Caki2 (cell line): ENCODE measurements at regions not wholly inside any gene's neighbourhood (a gene's known extent, or its start where the extent isn't known, plus 50 kb on each side); places are given as distances from the start of the nearest gene placed in this dataset.

Source experiments
- DNase-seq: peaks from one replicate; pipeline ENCODE4 v3.0.0-alpha.2; 2015; ENCODE audit warnings: low read depth
- in situ Hi-C: cut with HindIII; loops from 2 replicates; pipeline ENCODE4 v1.10.0; 2016; ENCODE audit warnings: low sequenced_read_pairs, low pct_unique_long_range_greater_than_20kb, mixed read lengths

DNA sequence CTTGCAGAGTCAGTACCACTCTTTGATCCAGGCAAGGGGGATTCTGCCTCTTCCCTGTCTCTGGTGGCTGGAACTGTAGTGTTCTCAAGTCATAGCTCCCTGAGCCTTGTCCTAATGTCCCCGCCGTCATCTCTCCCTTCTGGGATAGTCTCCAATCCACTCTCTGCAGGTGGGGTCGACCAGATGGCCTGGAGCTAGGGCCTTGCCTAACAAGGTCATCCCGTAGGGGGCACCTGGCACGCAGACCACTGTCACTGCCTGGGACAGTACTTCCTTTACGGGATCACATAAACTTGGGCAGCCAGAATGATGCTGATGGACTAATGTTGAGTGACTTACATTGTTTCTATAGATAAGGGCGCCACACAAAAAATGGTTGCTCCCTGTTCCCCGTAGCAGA is 118.9 kb upstream of the SLC22A23 start:
- DNase-seq: no peak
- in situ Hi-C loops: no loop called here

DNA sequence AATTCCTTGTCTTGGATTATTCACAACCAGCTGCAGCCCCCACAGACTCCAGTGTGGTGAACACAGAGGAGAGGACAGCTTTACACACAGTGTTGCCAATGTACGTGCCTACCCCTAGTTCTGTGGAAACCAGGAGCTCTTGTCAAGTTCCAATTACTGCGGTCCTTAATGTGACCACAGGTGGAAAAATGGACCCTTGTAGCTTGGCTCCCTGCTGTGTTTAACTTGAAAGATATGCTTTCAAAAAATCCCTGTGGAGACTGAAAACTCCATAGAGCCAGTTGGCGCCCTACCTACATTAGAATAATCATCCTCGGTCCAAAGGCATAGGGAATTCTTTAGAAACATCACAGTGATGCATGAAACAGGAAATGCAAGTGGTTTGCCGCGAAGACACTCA is 118.3 kb upstream of the SLC22A23 start:
- in situ Hi-C loops: no loop called here
- DNase-seq: no peak

DNA sequence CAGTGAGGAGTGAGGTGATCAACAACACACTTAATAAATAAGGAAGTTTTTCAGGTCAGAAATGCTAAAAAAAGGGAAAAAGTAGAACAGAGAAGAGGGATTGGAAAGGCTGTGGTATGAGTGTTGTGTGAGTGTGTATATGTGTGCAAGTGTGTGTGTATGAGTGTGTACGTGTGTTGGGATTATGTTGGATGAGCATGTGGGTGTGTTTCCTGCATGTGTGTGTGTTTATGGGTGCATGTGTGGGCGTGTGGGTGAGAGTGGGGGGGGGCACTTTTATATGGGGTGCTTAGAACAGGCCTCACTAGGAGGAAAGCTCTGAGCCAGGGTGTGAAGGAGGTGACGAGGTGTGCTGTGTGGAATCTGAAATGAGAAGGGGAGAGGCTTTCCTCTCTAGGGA is 116.8 kb upstream of the SLC22A23 start:
- in situ Hi-C loops: no loop called here
- no peak for DNase-seq

DNA sequence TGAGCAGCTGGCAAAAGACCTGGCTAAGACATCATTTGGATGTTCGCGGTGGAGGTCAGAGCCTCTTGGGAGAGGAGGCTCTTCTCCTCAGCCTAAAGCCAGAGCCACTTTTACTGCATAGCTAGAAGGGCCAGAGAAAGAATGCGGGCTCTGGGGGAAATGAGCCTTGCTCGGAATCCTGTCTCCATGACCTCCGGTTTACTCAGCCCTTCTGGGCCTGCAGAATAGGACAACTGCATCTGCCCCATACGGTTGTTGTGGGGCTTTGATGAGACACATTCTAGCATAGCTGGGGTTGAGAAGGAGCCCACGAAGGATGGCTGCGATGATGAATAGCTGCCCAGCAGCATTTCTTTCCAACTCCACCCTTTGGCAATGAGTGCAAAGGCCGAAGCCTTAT is 115.0 kb upstream of the SLC22A23 start:
- in situ Hi-C loops: no loop called here
- no peak for DNase-seq

DNA sequence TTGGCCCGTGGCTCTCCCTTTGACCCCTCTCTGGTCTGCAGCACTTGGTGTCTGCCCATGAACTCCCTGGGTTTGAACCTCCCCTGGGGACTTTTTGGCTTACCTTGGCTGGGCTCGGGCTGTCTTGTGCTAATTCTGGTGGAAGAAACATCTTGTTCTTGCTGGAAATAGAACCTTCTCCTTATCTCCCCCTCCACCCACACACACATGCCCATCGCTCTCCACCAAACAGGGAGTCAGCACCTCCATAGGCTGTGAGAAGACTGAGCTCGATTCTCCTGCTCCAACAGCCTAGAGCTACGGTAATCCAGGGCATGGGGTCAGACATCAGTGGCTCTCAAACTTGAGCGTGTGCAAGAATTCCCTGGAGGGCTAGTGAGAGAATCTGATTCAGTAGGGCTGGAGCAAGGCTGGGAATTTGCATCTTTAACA is 114.4 kb upstream of the SLC22A23 start:
- in situ Hi-C loops: no loop called here
- no peak for DNase-seq

DNA sequence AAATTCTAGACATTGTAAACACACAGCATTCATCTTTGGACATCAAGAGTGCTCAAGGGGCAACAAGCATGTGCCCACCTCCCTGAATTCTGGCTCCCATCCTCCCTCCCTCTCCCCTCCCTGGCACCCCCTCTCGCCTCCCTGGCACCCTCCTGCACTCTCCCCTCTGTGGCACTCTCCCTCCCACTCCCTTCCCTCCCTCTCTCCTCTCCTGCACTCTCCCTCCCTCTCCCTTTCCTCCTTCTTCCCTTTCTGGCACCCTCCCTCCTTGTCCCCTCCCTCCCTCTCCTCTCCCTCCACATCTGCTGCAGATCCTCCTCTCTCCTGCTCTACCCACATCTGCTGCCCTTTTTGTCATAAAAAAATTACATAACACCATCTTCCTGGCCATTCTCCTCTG is 113.0 kb upstream of the SLC22A23 start:
- no peak for DNase-seq
- in situ Hi-C loops: no loop called here

DNA sequence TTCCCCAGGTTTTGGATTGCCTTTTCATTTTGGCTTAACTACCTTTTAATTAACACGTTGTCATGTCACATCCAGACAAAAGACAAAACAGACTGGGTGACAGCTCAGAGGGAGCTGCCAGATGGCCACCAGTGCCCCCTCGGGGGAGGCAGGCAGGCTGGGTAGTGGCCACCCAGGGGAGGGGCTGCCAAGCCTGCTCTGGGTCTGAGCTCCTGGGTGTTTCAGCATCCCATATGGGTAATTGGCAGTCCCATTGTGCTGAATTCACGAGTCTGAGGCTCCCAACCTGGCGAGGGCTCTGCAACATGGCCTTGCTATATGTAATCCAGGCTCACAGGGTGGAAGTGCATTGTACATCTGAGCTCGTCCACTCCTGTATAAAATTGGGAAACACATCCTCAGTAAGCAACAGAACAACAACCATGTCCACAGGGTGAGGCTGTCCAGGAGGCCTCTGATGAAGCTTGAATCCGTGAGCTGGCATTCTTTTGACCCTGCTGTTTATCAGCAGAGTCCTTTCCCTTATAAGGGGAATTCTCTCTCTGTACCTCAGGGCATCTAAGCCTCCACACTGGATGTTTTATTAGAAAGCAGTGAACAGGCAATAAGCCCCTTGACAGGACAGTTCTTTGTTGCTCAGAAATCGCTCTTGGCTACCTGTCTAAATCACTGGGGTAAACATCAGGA is 111.7 kb upstream of the SLC22A23 start:
- no peak for DNase-seq
- in situ Hi-C loops: no loop called here

DNA sequence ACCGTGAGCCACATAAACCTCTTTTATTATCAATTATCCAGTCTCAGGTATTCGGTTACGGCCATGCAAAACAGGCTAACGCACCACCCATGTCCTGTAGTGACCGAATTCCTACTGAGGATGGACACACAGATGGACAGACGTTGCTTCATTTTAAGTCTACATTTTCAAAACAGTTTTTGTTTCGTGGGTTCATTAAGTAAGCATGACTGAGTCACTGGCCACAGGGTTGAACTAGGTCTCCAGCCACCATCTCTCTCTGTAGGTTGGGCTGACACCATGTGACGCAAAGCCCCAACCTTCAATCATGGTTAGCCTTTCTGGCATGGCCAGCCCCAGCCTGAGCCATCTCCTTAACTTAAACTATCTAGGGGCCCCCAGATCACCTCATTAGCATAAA is 110.0 kb upstream of the SLC22A23 start:
- DNase-seq: no peak
- in situ Hi-C loops: no loop called here

DNA sequence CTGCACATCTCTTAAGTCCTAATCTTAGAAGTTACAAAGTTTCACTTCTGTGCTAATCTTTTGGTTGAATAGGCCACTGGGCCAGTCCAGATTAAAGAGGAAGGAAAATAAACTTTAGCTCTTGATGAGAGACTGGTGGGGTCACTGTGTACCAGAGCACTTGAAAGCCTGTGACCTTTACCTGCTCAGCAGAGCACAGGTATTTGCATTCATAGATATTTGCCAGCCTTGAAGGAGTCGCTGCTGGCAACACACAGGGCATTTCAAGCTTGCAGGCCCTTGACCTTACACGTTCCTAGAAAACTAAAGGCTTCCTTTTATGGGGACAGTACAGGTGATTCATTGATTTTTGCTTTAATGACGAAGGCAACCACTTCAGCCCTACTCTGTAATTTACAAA is 108.4 kb upstream of the SLC22A23 start:
- in situ Hi-C loops: no loop called here
- no peak for DNase-seq

DNA sequence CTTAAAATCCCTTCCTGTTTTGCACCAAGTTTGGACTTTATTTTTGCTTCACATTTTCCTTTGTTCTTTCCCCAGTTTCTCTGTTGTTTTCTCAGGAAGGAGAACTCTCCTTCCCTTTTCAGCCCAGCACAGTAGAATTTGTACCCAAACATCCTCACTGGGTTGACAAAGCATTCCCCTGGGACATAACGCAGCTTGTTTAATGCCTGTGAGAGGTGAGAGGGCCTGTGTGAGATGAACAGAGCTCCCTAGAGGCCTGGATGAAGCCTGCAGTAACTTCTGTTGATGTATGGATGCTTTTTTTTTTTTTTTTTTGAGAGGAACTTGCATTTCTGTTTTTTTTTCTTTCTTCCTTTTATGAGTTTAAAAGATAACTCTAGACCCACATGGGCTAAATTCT is 104.9 kb upstream of the SLC22A23 start:
- no peak for DNase-seq
- in situ Hi-C loops: no loop called here

DNA sequence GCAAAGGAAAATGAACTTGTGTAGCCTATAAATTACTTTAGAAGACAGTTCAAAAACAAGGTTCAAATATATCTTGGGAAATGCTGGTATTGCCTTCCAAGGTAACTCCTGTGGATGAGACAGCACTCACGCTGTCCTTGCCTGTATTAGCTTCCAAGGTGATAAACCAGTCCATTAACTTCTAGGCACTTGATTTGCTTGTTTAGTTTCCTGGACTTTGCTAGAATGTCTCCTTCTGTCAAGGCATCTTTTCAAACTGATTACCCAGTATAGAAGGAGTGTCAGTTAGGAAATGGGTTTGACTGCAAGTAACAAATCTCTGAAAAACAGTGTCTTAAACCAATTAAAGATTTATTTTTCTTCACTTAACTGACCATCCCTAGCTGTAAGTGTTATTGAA is 103.4 kb upstream of the SLC22A23 start:
- in situ Hi-C loops: no loop called here
- no peak for DNase-seq

DNA sequence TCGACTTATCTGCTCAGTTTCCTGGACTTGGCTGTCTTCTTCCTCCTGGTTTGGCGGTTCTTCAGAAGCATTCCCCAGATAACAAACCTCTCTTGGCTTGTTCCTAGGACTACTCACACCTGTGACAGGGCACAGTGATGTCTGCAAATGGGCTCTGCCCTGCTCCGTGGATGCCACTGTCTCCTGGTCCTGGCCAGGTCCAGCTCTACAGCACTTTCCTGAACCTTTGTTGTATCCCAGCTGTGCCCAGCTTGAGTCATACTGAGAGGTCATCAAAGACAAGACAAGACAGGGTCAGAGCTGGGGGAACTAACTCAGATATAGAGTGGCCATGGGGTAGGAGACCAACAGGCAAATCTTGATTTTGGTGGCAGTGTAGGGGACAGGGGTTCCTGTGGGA is 102.7 kb upstream of the SLC22A23 start:
- in situ Hi-C loops: no loop called here
- no peak for DNase-seq

DNA sequence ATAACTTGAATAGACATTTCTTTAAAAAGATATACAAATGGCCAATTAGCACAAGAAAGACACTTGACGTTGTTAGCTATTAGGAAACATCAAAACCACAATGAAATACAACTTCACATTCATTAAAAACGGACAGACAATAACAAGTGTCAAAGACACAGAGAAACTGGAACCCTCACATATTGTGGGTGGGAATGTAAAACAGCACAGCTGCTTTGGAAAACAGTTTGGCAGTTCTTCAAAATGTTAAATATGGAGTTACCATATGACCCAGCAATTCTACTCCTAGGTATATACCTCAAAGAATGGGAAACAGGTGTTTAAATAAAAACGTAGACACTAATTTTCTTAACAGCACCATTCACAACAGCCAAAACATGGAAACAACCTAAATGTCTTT is 100.5 kb upstream of the SLC22A23 start:
- in situ Hi-C loops: no loop called here
- DNase-seq: no peak

DNA sequence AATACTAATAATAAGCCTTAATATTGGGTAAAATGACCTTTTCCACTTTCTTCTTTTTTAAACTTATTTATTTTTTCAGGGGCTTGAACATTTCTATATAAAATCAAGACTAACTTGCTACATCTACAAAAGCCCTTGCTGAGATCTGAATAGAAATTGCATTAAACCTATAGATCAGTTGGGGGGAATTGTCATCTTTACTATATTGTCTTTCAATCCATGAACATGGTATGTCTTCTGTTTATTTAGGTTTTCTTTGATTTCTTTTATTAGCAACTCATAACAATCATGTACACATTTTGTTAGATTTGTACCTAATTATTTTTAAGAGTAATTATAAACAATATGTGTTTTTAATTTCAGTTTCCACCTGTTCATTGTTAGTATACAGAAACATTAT is 96.4 kb upstream of the SLC22A23 start:
- in situ Hi-C loops: no loop called here
- DNase-seq: no peak

DNA sequence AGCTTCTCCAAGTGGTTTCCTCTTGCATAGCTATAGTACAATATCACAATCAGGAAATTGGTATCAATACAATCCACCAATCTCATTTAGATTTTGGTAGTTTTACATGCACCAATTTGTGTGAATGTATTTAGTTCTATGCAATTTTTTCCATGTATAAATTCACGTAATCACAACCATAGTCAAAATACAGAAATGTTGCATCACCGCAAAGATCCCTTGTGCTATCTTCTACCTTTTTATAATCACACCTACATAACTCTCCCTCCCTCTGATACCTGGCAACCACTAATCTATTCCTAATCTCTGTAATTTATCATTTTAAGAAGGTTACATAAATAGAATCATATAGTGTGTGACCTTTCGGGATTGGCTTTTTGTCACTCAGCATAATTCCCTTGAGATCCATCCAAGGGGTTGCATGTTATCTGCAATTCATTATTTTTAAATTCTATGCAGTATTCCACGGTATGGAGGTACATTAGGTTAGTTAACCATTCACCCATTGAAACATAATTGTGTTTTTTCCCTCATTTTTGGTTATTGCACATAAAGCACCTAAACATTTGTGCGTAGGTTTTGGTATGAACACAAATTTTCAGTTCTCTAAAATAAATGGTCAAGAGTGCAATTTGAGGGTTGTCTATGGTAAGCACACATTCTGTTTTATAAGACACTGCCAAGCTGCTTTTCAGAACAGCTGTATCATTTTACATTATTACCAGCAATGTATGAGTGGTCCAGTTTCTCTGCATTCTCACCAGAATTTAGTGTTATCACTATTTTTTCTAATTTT is 95.1 kb upstream of the SLC22A23 start:
- no peak for DNase-seq
- in situ Hi-C loops: no loop called here

DNA sequence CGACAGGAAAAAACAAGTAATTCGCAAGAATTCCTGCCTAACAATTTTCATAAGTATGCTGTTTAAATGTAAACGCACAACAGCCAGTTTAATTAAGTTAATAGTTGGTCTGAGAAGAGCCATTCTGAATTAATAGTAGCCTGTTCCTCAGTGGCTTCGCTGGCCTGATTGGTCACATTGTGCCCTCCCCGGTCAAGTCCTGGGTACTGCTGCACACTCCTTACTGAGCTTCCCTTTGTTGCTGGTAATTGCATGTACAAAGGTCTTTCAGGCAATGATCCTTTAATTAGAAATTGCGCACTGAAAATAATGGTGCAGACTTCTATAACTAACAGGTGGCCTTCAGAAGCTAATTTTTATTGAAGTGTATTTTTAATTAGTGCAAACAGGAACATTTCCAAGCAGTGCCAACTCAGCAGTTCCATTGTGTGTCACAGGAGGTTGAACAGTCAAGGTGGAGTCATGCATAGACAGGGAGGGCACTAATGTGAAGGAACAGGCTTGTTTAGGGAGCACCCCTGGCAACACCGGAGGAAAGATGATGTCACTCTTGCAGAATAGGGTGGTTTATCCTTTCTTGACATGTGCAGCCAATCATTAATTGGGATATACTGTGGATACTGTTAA is 92.6 kb upstream of the SLC22A23 start:
- DNase-seq: no peak
- in situ Hi-C loops: no loop called here

DNA sequence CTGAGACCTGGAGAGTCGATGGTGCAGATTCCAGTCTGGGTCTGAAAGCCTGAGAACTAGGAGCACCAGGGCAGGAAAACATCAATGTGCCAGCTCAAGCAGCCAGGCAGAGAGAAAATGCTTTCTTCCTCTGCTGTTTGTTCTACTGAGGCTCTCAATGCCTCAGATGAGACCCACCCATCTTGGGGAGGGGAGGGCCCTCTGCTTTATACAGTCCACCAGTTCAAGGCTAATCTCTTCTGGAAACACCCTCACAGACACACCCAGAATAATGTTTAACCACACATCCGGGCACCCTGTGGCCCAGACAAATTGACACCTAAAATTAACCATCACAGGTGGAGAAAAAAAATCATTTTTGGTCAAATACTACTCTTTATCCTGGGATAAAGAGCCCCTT is 89.3 kb upstream of the SLC22A23 start:
- in situ Hi-C loops: no loop called here
- DNase-seq: no peak

DNA sequence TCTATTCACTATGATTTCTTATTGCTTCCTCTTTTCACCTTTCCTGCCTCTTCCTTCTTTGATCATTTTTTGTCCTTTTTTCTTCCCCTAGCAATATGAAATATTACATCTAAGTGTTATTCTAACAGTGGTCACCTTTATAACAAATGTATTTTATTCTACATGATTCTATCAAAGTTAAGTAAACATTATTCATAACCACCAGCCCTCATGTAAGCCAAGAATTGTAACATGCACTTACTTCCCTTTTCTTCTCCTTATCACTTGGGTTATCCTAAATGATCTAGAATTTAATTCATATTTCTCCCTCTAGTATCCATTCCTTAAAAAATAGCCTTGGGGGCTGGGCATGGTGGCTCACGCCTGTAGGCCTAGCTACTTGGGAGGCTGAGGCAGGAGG is 88.3 kb upstream of the SLC22A23 start:
- in situ Hi-C loops: no loop called here
- DNase-seq: no peak

DNA sequence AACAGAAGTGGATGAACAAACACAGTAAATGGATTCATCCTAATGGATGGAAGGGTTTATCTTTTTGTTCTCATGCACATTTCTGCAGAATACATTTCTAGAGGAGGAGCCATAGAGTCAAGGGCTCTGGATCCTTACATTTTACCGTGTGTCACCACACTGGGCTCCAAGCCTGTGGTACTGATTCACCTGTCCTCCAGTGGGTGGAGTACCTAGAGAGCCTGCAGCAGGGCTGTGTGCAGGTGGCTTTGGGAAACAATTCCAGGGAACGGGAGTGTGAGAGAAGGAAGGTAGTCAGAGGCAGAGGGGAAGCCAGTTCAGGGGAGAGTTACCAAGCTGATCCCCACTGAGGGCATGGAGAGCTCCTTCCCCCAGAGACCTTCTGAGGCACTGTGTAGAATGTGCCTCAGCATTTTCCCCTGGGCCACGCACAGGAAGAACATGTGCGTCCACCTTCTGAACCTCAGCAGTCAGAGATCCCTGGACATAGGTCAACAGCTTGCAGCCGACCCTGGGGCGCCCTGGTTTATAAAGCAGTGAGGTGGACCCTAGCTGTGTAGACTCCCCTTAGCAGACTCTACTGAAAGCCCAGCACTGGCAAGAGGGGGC is 85.3 kb upstream of the SLC22A23 start:
- no peak for DNase-seq
- in situ Hi-C loops: no loop called here
